ENCODE measurements at regions not wholly inside any gene's neighbourhood (a gene's known extent, or its start where the extent isn't known, plus 50 kb on each side); places are given as distances from the start of the nearest gene placed in this dataset.
A peak's percentile ranks its signal among the peaks of the same experiment; 100 is the strongest.

DNA sequence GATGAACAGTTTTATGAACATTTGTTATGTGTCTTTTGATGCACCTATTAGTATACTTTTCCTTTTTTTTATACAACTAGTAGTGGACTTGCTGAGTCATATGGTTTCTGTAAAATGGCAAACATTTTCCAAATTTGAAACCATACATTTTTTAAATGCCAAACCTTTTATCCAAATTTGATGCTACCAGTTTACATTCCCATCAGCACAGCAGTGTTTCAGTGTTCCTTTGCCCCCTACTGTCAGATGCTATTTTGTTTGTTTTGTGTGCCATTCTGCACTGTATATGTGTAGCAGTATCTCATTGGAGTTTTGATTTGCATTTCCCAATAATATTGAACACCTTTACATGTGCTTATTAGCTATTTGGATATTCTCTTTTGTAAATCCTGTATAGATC, 219.4 kb downstream of the TANC2 start:
- H3K27ac ChIP-seq: no peak overlapping the region
- ATAC-seq (ENCODE audit: insufficient number of reproducible peaks, low FRiP score, low read depth): no peak

DNA sequence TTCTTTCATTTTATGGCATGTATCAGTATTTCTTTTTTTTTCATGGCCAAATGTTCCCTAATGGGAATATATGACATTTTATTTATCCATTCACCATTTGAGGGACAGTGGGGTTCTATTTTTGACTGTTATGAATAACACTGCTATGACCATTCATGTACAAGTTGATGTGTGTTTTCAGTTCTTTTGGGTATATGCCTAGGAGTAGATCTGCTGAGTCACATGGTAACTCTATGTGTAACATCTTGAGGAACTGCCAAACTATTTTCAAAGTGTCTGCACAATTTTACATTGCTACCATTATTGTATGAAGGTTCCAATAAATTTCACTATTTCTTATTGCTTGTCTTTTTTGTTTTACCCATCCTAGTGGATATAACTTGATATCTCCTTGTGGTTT, 223.0 kb downstream of the TANC2 start:
- TF ChIP-seq, protein P1, sequence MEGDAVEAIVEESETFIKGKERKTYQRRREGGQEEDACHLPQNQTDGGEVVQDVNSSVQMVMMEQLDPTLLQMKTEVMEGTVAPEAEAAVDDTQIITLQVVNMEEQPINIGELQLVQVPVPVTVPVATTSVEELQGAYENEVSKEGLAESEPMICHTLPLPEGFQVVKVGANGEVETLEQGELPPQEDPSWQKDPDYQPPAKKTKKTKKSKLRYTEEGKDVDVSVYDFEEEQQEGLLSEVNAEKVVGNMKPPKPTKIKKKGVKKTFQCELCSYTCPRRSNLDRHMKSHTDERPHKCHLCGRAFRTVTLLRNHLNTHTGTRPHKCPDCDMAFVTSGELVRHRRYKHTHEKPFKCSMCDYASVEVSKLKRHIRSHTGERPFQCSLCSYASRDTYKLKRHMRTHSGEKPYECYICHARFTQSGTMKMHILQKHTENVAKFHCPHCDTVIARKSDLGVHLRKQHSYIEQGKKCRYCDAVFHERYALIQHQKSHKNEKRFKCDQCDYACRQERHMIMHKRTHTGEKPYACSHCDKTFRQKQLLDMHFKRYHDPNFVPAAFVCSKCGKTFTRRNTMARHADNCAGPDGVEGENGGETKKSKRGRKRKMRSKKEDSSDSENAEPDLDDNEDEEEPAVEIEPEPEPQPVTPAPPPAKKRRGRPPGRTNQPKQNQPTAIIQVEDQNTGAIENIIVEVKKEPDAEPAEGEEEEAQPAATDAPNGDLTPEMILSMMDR (IDR thresholded peaks at IDR 0.05): no peak
- H3K9me3 ChIP-seq: no peaks in the 10 kb centered on the region
- H3K36me3 ChIP-seq: no peaks in the 10 kb centered on the region
- peak overlapping the region in 1 of 2 donors; percentile 43 for H3K27ac ChIP-seq
- ATAC-seq (ENCODE audit: insufficient number of reproducible peaks, low FRiP score, low read depth) (no peak), DNase-seq (ENCODE audit: low spot score) (no peak)
- H3K27me3 ChIP-seq (replicated peaks; ENCODE audit: insufficient read depth): no peaks in the 10 kb centered on the region
- H3K4me1 ChIP-seq (ENCODE audit: control insufficient read depth in 1 of 2, low read depth in 2 of 2): peaks cover 7 to 13% of the 10 kb centered on the region in 2 donors
- no peak overlapping the region for H3K4me3 ChIP-seq

More for the DNA sequence above, 219.4 kb downstream of the TANC2 start:
- Histone ChIP-seq H3K9me3 (no peaks in the 10 kb centered on the region), H3K36me3 (no peaks in the 10 kb centered on the region), H3K4me3 (no peak overlapping the region), H3K4me1 (ENCODE audit: control insufficient read depth in 1 of 2, low read depth in 2 of 2) (peaks cover 7 to 13% of the 10 kb centered on the region in 2 donors), H3K27me3 (replicated peaks; ENCODE audit: insufficient read depth) (no peaks in the 10 kb centered on the region)
- no peak for DNase-seq (ENCODE audit: low spot score)
- TF ChIP-seq, protein P1 (IDR thresholded peaks at IDR 0.05): no peak

- H3K36me3 ChIP-seq: no peaks in the 10 kb centered on the region
- ATAC-seq (ENCODE audit: insufficient number of reproducible peaks, low FRiP score, low read depth): no peak
- no peak overlapping the region for H3K4me3 ChIP-seq
- H3K4me1 ChIP-seq (ENCODE audit: control insufficient read depth in 1 of 2, low read depth in 2 of 2): peaks cover 7 to 13% of the 10 kb centered on the region in 2 donors
- no peaks in the 10 kb centered on the region for H3K27me3 ChIP-seq (replicated peaks; ENCODE audit: insufficient read depth)
- H3K9me3 ChIP-seq: no peaks in the 10 kb centered on the region
- no peak for DNase-seq (ENCODE audit: low spot score)
- TF ChIP-seq, protein P1 (IDR thresholded peaks at IDR 0.05): no peak
- no peak overlapping the region for H3K27ac ChIP-seq
Observed at GRCh38 chr17:63189930-63190329, 223.9 kb downstream of the TANC2 start.

- Histone ChIP-seq H3K36me3 (no peaks in the 10 kb centered on the region), H3K9me3 (no peaks in the 10 kb centered on the region), H3K27ac (no peak overlapping the region), H3K27me3 (replicated peaks; ENCODE audit: insufficient read depth) (no peaks in the 10 kb centered on the region), H3K4me3 (no peak overlapping the region), H3K4me1 (ENCODE audit: control insufficient read depth in 1 of 2, low read depth in 2 of 2) (peaks cover 7 to 13% of the 10 kb centered on the region in 2 donors)
- DNase-seq (ENCODE audit: low spot score) (no peak), ATAC-seq (ENCODE audit: insufficient number of reproducible peaks, low FRiP score, low read depth) (no peak)
- TF ChIP-seq, protein P1 (IDR thresholded peaks at IDR 0.05): no peak
Observed at GRCh38 chr17:63190821-63191370, 224.9 kb downstream of the TANC2 start.

DNA sequence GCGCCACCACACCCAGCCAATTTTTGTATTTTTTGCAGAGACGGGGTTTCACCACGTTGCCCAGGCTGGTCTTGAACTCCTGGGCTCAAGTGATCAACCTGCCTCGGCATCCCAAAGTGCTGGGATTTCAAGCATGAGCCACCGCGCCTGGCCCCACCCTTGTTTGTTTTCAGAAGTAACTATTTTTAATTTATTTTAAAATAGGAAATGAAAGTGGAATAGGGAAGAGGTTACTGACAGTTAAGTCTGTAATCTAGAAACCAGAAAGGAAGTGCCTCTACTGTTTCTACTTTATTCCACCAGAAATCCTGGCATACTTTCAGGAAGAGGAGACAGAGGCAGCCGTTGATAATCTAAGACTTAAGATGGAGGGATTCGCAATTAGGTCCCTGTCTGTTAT, 225.6 kb downstream of the TANC2 start:
- Histone ChIP-seq H3K36me3 (no peaks in the 10 kb centered on the region), H3K4me1 (ENCODE audit: control insufficient read depth in 1 of 2, low read depth in 2 of 2) (peaks cover 7 to 13% of the 10 kb centered on the region in 2 donors), H3K27ac (no peak overlapping the region), H3K27me3 (replicated peaks; ENCODE audit: insufficient read depth) (no peaks in the 10 kb centered on the region), H3K9me3 (no peaks in the 10 kb centered on the region), H3K4me3 (no peak overlapping the region)
- DNase-seq (ENCODE audit: low spot score) (no peak), ATAC-seq (ENCODE audit: insufficient number of reproducible peaks, low FRiP score, low read depth) (no peak)
- TF ChIP-seq, protein P1 (IDR thresholded peaks at IDR 0.05): no peak
